ENCODE measurements at regions not wholly inside any gene's neighbourhood (a gene's known extent, or its start where the extent isn't known, plus 50 kb on each side); places are given as distances from the start of the nearest gene placed in this dataset.
"Not testable (repeated sequence)": the region's sequence is repeated elsewhere in the genome, so short reads cannot be mapped to it uniquely, and the experiment has no call there.

- not testable (repeated sequence) for TF ChIP-seq CTCF (IDR thresholded peaks at IDR 0.05); SIN3A (IDR thresholded peaks at IDR 0.05; ENCODE audit: borderline replicate concordance, insufficient read depth, low read depth, low read length); TCF7L2 (IDR thresholded peaks at IDR 0.05; ENCODE audit: low read depth, low read length); REST (IDR thresholded peaks at IDR 0.05; ENCODE audit: insufficient read depth in 1 of 2, low read depth in 2 of 2, low read length in 1 of 2); POLR2AphosphoS5 (IDR thresholded peaks at IDR 0.05; ENCODE audit: low read depth, low read length)
Measured at GRCh38 chr4:18688351-18688750, 666.8 kb upstream of the LCORL start.

Data from Panc1 (cell line).